PC-3 (cell line): ENCODE measurements at regions not wholly inside any gene's neighbourhood (a gene's known extent, or its start where the extent isn't known, plus 50 kb on each side); places are given as distances from the start of the nearest gene placed in this dataset.

ENCODE experiments used
- CTCF ChIP-seq: fragments of 300-600 bp; sonication (generic); conservative IDR thresholded peaks from 2 replicates; pipeline ENCODE4 v1.5.1; 2017; ENCODE audit warnings: antibody characterized with exemption, low read depth, mild to moderate bottlenecking, low read length
- EZH2phosphoT487 ChIP-seq: fragments of 300-600 bp; sonication (generic); IDR thresholded peaks from 2 replicates; pipeline ENCODE4 v1.6.1; 2018; ENCODE audit warnings: mild to moderate bottlenecking, antibody characterized with exemption, low read length, borderline replicate concordance

- no peak for TF ChIP-seq CTCF
- TF ChIP-seq EZH2phosphoT487 = no peak
Measured at GRCh38 chr21:27103768-27104167, 136.9 kb upstream of the ADAMTS5 start.
